ENCODE measurements at regions not wholly inside any gene's neighbourhood (a gene's known extent, or its start where the extent isn't known, plus 50 kb on each side); places are given as distances from the start of the nearest gene placed in this dataset.

- TF ChIP-seq, protein P1, sequence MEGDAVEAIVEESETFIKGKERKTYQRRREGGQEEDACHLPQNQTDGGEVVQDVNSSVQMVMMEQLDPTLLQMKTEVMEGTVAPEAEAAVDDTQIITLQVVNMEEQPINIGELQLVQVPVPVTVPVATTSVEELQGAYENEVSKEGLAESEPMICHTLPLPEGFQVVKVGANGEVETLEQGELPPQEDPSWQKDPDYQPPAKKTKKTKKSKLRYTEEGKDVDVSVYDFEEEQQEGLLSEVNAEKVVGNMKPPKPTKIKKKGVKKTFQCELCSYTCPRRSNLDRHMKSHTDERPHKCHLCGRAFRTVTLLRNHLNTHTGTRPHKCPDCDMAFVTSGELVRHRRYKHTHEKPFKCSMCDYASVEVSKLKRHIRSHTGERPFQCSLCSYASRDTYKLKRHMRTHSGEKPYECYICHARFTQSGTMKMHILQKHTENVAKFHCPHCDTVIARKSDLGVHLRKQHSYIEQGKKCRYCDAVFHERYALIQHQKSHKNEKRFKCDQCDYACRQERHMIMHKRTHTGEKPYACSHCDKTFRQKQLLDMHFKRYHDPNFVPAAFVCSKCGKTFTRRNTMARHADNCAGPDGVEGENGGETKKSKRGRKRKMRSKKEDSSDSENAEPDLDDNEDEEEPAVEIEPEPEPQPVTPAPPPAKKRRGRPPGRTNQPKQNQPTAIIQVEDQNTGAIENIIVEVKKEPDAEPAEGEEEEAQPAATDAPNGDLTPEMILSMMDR (optimal IDR thresholded peaks at IDR 0.05 in 1 of 3, IDR thresholded peaks at IDR 0.05 in 1 of 3, conservative IDR thresholded peaks at IDR 0.05 in 1 of 3; ENCODE audit: extremely low read depth in 1 of 3, insufficient read depth in 2 of 3, low read length in 3 of 3), result no peak
- no peak for TF ChIP-seq EZH2 (IDR thresholded peaks at IDR 0.05; ENCODE audit: low read length)
Measured at GRCh38 chr3:159025733-159026132, 223.9 kb downstream of the MFSD1 start.
